ENCODE measurements at regions not wholly inside any gene's neighbourhood (a gene's known extent, or its start where the extent isn't known, plus 50 kb on each side); places are given as distances from the start of the nearest gene placed in this dataset.
"Not testable (repeated sequence)": the region's sequence is repeated elsewhere in the genome, so short reads cannot be mapped to it uniquely, and the experiment has no call there.

DNA sequence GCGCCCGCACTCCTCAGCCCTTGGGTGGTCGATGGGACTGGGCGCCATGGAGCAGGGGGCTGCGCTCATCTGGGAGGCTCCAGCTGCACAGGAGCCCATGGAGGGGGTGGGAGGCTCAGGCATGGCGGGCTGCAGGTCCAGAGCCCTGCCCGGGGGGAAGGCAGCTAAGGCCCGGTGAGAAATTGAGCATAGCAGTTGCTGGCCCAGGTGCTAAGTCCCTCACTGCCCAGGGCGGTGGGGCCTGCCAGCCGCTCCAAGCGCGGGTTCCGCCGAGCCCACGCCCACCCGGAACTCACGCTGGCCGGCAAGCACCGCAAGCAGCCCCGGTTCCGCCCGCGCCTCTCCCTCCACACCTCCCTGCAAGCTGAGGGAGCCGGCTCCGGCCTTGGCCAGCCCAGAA is 508.2 kb upstream of the CYLC2 start:
- TF ChIP-seq CTCF, POLR2A (IDR thresholded peaks at IDR 0.05): not testable (repeated sequence)

Data from uterus (tissue), 2 donors.